Stimulated activated CD4-positive, alpha-beta T cell treated with anti-CD3 and anti-CD28 coated beads, Interleukin-12 subunit alpha, Interleukin-12 subunit beta, amount 100 ng/mL, for 48 hours (primary cell): ENCODE measurements at regions not wholly inside any gene's neighbourhood (a gene's known extent, or its start where the extent isn't known, plus 50 kb on each side); places are given as distances from the start of the nearest gene placed in this dataset.

Experiments used
- DNase-seq, 3 donors: peaks; one replicate each; pipeline ENCODE4 v3.0.0-alpha.2; 2020; ENCODE audit warnings: low read depth in 2 of 3, low spot score in 1 of 3

GRCh38 chr3:139235192-139235591 lies 108.6 kb upstream of the MRPS22 start:
- DNase-seq, result no peak

DNA sequence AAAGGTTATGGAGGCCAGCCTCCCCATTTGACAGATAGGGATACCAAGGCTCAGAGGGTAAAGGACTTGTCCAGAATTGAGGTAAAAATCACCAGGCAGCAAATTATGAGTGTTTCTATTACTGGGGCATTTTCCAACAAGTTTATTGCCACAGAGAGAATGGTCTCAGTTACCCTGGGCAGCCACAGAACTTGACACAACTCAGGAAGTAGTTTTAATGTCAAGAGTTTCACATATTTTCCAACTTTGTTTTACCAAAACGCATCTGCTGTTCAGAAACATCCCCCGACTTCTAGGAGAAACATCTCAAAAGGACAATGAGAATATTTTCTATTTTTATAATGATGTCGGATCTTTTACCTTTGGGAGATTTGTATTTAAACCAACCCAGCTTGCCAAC lies 107.5 kb upstream of the MRPS22 start:
- no peak for DNase-seq

GRCh38 chr3:139238281-139239030 lies 105.4 kb upstream of the MRPS22 start:
- no peak for DNase-seq

- no peak for DNase-seq
Measured at GRCh38 chr3:139239550-139239949, 104.3 kb upstream of the MRPS22 start.

DNA sequence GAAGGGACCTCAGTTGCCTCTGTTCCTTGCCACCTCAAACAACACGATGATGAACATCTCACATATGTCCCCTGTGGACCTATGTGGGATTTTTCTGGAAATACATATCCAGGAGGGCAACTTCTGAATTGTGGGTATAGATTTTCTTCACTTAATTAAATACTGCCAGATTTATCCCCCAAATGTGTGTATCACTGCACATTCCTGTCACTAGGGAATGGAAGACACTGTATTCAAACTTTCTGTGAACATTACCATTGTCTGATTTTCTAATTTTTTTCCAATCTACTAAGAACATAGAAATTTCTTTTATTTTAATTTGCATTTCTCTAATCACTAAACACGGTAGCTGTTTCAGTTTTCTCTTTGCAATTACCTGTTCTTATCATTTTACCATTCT lies 102.0 kb upstream of the MRPS22 start:
- DNase-seq, result no peak

DNA sequence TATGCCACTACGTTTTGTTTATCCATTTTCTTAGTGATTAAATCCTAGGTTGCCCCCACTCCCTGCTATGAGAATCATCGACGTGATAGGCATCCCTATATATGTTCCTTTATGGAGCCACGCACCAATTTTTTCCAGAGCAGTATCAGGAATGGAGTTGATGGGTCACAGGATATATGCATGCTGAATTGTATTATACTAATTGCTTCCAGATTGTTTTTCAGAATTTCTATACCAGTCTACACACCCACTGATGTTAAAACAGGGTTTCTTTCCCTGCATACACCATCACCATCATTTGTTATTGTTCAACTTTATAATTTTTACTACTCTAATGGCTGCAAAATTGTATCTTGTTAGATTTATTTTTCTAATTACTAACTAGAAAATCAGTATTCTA lies 100.1 kb upstream of the MRPS22 start:
- DNase-seq, result no peak

- DNase-seq, result no peak
Measured at GRCh38 chr3:139248593-139249255, 95.1 kb upstream of the MRPS22 start.

GRCh38 chr3:139251529-139251928 lies 92.3 kb upstream of the MRPS22 start:
- DNase-seq, result no peak

GRCh38 chr3:139252719-139253118 lies 91.1 kb upstream of the MRPS22 start:
- no peak for DNase-seq

DNA sequence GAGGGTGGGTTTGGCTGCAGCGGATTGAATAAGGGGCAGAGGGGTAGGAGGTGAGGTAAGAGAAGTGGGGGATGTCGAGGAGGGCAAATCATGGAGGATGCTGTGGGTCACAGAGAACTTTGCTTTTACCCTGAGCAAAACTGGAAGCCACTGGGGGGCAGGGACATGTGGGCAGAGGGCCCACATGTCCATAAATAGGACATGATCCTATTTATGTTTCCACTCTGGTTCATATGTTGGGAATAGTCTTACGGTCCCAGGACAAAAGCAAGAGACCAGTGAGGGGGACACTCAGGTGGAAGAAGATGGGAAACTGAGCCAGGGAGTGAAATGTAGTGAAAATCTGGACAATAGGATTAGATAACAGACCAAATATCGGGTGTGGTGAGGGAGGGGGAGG lies 85.5 kb upstream of the MRPS22 start:
- no peak for DNase-seq

DNA sequence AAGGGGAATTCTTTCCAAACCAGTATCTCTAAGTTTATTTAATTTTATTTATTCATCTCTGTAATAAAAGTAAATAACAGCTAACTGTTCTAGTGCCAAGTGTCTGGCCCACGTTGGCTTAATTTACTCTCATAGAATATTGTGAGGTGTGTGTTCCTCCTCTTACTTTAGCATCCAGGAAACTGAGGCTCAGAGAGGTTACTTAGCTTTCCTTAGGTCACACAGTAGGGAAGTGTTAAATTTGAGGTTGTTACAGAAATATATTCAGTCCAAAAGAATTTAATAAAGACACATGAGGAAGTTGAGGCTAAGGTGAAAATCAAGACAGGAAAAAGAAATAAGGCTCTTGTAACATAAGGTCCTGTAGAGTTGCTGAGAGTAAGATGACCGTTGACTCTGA lies 84.4 kb upstream of the MRPS22 start:
- no peak for DNase-seq

DNA sequence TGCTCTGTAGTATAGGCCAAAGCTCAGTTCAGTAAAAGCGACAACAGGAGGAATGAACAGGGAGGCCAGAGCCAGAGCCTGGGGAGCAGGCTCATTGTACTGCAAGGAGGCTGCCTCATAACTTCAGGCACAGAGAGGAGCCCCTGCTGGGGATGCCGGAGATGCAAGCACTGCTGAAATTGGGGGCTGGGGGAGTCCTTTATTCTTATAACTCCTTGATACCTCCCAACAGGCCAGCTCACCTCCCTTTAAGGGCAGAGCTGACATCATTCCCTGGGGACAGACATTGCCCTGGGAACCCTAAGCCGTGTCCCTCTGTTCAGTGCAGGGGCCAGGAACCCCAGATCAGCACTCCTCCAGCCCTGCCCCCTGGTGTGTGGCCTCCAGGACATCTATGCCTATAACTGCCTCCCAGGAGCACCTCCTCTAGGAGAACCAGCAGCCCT lies 83.8 kb upstream of the MRPS22 start:
- DNase-seq, result no peak

DNA sequence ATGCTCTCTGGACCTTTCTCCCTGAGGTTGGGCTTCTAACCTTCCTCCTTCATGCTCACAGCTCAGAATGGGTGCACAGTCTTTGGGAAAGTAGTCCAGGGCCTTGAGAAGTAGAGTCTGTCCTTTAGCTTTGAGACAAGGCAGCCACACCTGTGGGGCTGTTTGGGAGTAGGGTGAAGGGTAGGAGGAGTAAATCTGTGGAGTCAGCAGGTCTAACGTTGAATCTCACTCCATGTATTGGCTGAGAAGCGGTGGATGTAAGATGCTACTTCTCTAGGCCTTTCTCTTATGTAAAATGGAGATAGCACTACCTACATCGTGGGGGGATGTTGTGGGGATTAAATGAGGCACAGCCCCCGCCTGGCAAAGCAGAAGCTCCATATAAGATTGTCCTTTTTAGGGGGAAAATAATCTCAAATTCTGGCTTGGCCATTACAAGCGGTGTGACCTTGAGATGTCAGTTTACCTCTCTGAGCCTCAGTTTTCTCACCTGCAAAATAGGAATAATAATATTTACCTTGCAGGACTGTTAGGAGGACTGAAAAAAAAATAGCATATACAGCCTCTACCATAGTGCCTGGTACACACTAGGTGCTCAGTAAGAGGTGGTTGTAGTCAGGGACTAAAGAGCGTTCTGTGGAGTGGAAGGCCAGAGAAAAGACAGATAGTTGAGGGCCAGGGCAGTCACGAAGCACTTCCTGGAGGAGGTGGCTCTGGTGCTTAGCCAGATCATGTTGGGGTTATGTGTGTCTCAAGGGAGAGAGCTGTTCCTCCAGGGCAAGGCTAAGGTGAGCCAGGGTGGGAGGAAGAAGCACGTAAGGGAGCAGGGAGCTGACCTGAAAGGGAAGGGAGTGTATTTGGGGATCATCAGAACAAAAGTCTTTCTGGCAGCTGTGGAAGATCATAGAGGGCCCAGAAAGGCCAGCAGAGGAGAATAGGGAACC lies 82.8 kb upstream of the MRPS22 start:
- no peak for DNase-seq

- DNase-seq, result no peak
Measured at GRCh38 chr3:139261754-139262586, 81.8 kb upstream of the MRPS22 start.

GRCh38 chr3:139263798-139264197 lies 80.0 kb upstream of the MRPS22 start:
- DNase-seq, result no peak

GRCh38 chr3:139264375-139264774 lies 79.4 kb upstream of the MRPS22 start:
- DNase-seq, result no peak

DNA sequence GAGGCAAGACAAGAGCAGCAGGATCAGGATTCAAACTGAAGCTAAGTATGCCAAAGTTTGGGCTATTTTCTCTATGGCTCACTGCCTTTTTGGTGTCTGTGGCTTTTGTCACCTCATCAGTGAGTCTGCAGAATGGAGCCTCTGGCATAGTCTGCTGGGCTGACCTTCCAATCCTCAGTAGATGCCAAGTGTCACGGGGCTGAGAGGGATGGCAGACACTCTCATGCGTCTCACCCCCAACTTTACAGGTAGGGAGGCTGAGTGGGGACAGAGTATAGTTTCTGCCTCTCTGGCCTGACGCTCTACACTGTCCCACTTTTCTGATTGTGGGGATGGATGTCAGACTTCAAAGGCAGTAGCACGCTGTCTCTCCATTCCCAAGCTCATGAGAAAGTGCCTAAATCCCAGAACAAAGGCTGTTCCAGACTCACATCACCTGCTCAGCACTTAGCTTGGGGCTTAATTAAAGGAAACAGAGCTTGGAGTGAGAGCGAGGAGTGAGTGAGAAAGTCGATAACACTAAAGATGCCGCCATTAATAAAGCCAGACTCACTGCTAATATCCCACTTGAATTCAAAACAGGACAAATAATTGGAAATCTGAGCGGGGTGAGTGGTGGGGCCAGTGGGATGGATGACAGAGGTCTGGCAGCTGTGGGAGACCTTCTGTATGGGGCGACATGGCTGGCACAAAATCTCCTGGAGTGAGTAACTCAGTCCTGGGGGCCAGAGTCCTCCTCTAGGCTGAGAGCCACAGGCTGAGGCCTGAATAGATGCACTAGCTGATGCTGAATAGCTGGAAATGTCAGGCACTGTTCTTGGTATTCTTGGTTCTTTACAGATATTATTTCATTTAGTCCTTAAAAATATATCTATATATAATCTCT lies 78.4 kb upstream of the MRPS22 start:
- DNase-seq, result no peak

DNA sequence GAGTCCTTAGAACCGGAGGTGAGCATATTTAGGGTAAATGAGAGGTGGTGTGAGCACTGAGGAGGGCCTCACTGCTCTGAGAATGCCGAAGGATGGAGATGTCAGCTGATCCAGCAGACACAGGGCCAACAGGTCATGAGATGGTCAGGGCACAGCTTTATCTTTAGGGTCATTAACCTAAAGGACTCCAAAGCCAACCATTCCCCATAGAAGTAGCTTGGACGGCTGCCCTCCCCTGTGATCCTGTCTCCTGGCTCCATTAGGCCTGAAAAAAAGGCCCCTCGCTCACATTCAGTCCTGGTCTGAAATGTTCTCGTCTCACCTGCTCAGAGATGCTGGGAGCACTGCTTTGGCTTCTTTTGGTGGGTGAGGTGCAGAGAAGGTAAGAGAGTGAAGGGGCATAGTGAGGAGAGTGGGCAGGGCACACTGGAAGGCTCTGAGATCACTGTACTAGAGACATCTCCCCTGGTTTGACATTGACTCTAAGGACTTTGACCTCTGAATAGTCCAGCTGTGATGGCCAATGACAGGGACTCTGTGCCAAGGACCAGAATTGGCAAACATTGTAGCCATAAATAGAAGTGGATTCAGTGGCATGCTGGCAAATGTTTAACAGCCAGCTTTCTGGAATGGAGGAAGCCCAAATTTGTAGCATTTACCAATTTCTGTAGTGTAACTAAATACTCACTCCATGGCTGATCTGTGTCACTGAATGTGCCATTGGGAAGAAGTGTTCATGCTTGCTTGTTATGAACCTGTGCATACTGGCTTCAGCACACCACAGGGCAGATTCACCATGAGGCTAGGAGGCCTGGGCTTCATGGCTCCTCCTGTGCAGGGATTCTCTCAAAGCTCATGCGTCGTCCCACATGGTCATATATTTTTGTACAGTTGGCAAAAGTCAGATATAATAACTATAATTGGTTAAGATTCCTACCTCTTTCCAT lies 76.2 kb upstream of the MRPS22 start:
- no peak for DNase-seq

- DNase-seq, result no peak
Measured at GRCh38 chr3:139269984-139270383, 73.8 kb upstream of the MRPS22 start.
